ENCODE measurements at regions not wholly inside any gene's neighbourhood (a gene's known extent, or its start where the extent isn't known, plus 50 kb on each side); places are given as distances from the start of the nearest gene placed in this dataset.

DNA sequence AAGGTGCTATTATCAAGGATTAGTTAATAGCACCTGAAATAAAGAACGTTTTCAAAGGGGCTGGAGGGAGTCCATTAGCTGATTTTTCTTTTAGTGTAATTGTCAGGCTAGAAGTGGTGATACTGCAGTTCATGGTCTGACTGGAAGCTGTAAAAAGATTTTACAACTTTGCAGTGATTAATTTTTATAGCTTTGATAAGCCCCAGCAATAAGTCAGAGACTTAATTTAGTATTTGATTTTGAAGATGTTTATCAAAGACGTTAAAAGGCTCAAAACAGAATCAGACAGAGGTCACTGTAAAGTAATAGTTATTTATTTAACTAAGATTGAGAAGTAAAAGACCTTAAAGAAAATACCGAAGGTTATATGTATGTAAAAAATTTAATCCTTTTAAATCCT is 165.5 kb upstream of the FMN2 start:
- Histone ChIP-seq H3K4me1 (no peaks in the 10 kb centered on the region), H3K36me3 (no peaks in the 10 kb centered on the region), H3K27ac (no peak overlapping the region), H3K9me3 (peaks cover 0 to 11% (median 0%) of the 10 kb centered on the region in 8 donors), H3K27me3 (replicated peaks in 1 of 7) (no peaks in the 10 kb centered on the region), H3K4me3 (no peak overlapping the region)
- no peak for DNase-seq
- WGBS, 5 donors: 70 to 85% (median 77%) methylated on average over 3 of the region's 3 CpGs
- no peak for TF ChIP-seq POLR2AphosphoS5 (IDR thresholded peaks at IDR 0.05)
- intact Hi-C loops (cut with DNase I; ENCODE audit: low total_unique reads): no loop called here

DNA sequence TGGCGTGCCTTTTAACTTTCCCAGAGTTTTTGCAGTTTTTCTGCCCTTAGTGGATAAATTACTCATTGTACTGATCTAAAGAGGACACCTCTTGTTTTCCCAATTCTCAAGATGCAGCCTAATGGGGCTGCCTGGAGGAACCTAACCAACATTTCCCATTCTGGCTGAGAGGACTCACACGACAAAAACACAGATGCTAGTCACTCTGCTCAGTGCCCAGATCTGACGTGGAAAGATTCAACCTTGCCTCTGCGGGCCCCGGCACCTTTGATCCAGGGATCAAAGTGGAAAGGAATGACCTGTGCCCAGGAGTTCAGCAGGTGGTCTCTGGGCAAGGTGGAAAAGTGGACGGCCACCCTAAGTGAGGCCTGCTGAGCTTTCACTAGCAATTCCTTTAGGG is 162.4 kb upstream of the FMN2 start:
- peaks cover 0 to 7% (median 0%) of the 10 kb centered on the region in 8 donors for H3K9me3 ChIP-seq
- DNase-seq: no peak
- WGBS, 5 donors: 91 to 97% (median 93%) methylated on average over 6 of the region's 6 CpGs
- H3K27ac ChIP-seq: no peak overlapping the region
- no peaks in the 10 kb centered on the region for H3K27me3 ChIP-seq (replicated peaks in 1 of 7)
- no peaks in the 10 kb centered on the region for H3K36me3 ChIP-seq
- intact Hi-C loops (cut with DNase I; ENCODE audit: low total_unique reads): no loop called here
- H3K4me3 ChIP-seq: no peak overlapping the region
- TF ChIP-seq POLR2A (IDR thresholded peaks at IDR 0.05): no peak
- TF ChIP-seq POLR2AphosphoS5 (IDR thresholded peaks at IDR 0.05): no peak
- TF ChIP-seq, protein P1, sequence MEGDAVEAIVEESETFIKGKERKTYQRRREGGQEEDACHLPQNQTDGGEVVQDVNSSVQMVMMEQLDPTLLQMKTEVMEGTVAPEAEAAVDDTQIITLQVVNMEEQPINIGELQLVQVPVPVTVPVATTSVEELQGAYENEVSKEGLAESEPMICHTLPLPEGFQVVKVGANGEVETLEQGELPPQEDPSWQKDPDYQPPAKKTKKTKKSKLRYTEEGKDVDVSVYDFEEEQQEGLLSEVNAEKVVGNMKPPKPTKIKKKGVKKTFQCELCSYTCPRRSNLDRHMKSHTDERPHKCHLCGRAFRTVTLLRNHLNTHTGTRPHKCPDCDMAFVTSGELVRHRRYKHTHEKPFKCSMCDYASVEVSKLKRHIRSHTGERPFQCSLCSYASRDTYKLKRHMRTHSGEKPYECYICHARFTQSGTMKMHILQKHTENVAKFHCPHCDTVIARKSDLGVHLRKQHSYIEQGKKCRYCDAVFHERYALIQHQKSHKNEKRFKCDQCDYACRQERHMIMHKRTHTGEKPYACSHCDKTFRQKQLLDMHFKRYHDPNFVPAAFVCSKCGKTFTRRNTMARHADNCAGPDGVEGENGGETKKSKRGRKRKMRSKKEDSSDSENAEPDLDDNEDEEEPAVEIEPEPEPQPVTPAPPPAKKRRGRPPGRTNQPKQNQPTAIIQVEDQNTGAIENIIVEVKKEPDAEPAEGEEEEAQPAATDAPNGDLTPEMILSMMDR (IDR thresholded peaks at IDR 0.05 in 8 of 11, conservative IDR thresholded peaks at IDR 0.05 in 3 of 11): no peak
- H3K4me1 ChIP-seq: no peaks in the 10 kb centered on the region

DNA sequence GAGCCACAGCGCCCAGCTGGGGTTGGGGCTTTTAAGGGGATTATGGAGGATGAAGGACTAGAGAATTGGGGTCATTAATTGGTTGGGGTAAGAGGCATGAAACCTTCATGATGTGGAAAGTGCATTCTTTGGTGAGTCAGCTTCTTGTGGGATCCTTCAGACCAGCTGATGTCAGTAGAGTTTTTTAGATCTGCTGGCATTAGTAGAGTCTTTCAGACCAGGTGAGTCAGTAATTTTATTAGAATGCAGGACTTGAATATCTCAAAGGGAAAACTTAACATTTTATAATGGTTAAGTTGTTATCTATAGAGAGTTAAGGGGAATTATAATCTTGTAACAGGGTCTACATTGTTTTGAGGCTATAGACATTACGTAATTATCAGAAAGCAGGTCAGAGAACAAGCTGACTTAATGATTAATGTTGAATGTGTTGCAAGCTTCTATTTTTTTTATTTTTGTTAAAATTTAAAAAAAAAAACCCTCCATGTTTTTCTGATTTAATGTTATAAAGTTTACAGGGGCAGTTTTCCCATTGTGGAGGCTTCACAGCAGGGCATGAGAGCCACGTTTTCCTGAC is 160.9 kb upstream of the FMN2 start:
- Histone ChIP-seq H3K27me3 (replicated peaks in 1 of 7) (no peaks in the 10 kb centered on the region), H3K36me3 (no peaks in the 10 kb centered on the region), H3K9me3 (no peaks in the 10 kb centered on the region), H3K27ac (no peak overlapping the region), H3K4me3 (no peak overlapping the region), H3K4me1 (no peaks in the 10 kb centered on the region)
- no peak for DNase-seq
- intact Hi-C loops (cut with DNase I; ENCODE audit: low total_unique reads): no loop called here
- WGBS, 5 donors: 66 to 82% (median 73%) methylated on average over 3 of the region's 3 CpGs
- TF ChIP-seq, protein P1 (IDR thresholded peaks at IDR 0.05 in 8 of 11, conservative IDR thresholded peaks at IDR 0.05 in 3 of 11): no peak
- TF ChIP-seq POLR2AphosphoS5 (IDR thresholded peaks at IDR 0.05): no peak
- TF ChIP-seq POLR2A (IDR thresholded peaks at IDR 0.05): no peak

DNA sequence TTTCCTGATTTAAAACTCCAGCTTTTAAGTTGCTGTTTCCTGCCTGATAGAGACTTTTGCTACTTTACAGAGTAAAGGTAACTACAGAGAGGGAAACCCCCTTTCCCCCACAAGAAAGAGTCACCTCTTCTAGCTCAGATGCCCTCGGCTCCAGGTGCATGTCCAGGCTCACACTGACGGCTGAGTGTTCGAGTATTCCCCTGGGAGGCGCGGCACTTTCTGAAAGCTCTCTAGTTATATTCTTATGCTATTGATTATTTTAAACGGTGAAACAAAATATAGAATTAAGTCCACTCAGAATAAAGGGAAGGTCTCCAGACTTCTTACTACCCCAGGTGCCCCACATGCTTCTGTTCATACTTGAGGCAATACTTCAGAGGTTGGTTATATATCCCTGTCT is 160.3 kb upstream of the FMN2 start:
- intact Hi-C loops (cut with DNase I; ENCODE audit: low total_unique reads): no loop called here
- WGBS, 5 donors: 81 to 83% (median 82%) methylated on average over 6 of the region's 6 CpGs

More for the DNA sequence above, 160.3 kb upstream of the FMN2 start:
- no peak overlapping the region for H3K27ac ChIP-seq
- H3K4me1 ChIP-seq: no peaks in the 10 kb centered on the region
- H3K36me3 ChIP-seq: no peaks in the 10 kb centered on the region
- H3K4me3 ChIP-seq: no peak overlapping the region
- H3K9me3 ChIP-seq: no peaks in the 10 kb centered on the region
- no peak for DNase-seq
- TF ChIP-seq POLR2A (IDR thresholded peaks at IDR 0.05): no peak
- TF ChIP-seq, protein P1 (IDR thresholded peaks at IDR 0.05 in 8 of 11, conservative IDR thresholded peaks at IDR 0.05 in 3 of 11): no peak
- no peak for TF ChIP-seq POLR2AphosphoS5 (IDR thresholded peaks at IDR 0.05)
- H3K27me3 ChIP-seq (replicated peaks in 1 of 7): no peaks in the 10 kb centered on the region
